SH-SY5Y (cell line): ENCODE measurements at regions not wholly inside any gene's neighbourhood (a gene's known extent, or its start where the extent isn't known, plus 50 kb on each side); places are given as distances from the start of the nearest gene placed in this dataset.
A peak's percentile ranks its signal among the peaks of the same experiment; 100 is the strongest.

Experiments used
- GATA2 ChIP-seq: IDR thresholded peaks from 2 replicates; pipeline ENCODE4 v1.6.1; 2011; ENCODE audit warnings: mild to moderate bottlenecking, low read depth, low read length
- GATA3 ChIP-seq: IDR thresholded peaks from 2 replicates; pipeline ENCODE4 v1.6.1; 2011; ENCODE audit warnings: low read depth, mild to moderate bottlenecking, low read length, moderate library complexity

DNA sequence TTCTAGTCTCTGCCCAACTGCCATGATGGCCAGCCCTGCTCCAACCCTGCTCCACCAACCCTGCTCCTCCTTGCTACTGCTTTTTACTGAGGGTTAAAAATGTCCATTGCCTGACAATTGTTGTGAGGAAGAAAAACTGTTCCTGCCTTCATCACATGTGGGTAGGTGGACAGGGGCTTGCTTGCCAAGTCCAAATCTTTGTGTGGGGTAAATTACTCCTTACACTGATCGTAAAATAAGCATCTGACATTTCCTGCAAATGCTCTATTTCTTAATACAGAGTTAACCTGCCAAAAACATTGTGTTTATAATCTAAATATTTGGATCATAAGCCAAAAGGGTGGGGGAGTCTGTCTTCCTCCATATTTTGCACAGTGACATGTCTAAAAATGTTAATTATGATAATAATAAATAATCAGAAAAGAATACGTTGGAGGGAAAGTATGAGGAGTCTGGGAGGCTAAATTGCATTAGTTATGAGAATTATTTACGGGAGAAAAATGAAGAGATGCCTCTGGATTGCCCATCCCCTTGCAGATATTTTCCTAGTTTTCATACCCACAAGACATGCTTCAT, 242.5 kb upstream of the TBL1XR1 start:
- TF ChIP-seq GATA2 (no peak), GATA3 (no peak)

DNA sequence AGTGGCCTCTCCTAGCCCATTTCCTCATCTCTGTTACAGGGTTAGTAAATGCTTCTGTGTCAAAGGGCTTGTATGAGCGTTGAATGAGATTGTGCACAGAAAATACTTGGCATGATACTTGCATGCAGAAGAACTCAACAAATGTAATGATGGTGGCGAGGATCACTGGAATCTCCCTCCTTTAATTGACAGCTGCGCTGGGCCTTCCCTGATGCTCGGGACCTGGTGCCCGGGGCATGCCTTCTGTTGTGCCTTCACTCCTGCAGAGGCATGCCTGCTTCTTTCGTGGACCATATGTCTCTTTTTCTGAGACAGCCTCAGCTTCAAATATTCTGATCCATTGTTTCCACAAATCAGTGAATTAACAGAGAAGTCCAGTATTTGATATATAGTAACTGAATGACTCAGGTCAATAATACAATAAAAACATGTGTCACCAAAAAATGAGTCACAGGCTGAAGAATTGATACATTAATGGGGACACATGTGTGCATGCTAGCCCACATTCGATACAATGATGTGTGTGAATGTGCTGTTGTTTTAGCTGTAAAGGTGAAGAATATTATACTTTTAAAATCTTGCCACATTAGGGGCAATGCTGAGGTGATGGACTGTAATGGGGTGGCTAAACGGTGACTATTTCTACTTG, 243.3 kb upstream of the TBL1XR1 start:
- no peak for TF ChIP-seq GATA2
- no peak for TF ChIP-seq GATA3

DNA sequence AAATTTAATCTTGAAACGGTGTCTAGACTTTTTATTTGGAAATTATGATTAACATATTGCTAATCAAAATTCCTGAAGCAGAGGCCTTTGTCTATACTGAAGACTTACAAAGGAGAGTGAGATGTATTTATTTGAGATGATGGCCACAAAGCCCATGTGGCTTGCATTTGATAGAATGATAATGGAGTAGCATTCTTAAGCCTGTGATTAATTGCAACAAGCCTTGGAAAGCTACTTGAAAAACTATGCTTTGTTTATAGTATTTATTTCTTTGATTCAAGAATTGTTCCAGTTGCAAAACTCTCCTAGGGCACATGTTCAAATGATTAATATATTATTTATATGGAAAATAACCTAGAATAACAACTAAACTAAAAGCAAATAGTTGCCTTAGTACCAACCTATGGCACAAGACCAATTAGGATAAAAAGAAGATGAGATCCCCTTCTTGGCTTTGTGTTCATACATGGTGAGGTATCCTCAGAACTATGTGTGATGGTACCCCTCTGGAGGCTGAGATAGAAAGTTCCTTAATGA, 244.1 kb upstream of the TBL1XR1 start:
- no peak for TF ChIP-seq GATA2
- TF ChIP-seq GATA3 = no peak

DNA sequence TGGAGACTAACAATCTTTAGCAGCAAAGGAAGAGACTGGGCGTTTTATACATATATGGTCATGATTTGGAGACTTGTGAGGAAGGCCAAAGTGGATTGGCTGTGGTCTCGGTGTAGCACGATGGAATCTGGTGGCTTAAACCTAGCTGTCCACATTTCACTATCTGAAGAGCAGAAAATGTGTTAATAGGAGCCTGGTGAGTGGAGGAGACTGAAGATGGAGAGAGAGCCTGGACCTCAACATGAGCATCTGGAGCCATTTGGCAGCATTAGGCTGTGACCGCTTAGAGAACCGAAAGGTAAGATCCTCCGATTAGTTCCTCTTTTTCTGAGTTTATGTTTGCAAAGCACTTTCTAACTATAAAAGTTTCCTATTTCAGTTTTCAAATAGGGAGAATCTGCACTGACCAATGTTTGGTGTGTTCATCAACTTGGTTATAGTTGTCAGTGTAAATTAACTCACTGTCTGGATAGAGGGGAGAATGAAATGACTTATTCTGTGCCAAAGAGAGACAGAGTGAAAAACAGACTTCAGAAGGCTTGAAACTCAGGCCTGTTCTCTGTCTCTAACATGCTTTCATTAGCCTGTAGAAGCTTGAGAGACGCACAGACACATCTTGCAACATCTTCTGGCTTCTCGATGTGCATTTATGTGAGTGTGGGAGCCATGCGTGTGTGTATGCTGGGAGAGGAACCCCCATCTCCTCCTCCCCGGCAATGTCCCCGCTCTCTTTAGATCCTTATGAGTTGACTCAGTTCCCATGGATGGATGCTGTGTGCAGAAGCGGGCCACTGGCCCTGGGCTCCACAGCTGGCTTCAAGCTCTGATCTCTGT, 244.7 kb upstream of the TBL1XR1 start:
- TF ChIP-seq GATA3 = no peak
- TF ChIP-seq GATA2 = no peak

DNA sequence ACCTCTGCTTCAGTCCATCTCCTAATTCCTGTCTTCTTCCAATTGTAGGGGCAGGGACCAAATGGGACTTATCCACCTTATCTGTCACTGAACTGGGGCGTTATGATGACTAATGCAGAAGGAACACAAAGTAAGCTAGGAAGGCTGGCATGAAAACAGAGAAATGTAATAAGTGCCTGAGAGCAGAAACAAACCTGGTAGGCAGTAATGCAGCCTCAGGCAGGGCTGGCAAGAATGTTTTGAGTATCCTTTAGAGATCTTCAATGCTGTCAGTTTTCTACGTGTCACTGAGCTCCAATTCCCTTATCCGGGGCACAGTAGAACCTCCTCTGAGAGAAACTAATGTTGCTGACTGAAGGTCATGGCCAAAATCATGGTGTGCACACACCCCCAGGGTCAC, 246.2 kb upstream of the TBL1XR1 start:
- TF ChIP-seq GATA3 (no peak), GATA2 (no peak)

DNA sequence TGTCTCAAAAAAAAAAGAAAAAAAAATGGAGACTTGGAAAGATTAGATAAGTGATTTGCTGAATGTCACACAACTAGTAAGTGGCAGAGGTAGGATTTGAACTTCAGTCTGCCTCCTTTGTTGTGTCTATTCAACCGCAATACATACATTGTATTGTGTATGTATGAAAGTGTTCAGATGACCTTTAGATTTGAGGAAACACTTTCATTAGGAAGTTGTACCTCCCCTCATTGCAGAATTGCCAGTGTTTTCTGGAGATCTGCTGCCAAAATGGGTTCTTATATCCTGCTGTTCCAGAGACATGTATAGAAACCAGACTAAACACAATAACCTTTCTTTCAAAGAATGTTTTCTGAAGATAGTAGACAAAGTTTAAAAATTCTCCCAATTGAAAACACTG, 247.4 kb upstream of the TBL1XR1 start:
- TF ChIP-seq GATA3 (no peak), GATA2 (no peak)

DNA sequence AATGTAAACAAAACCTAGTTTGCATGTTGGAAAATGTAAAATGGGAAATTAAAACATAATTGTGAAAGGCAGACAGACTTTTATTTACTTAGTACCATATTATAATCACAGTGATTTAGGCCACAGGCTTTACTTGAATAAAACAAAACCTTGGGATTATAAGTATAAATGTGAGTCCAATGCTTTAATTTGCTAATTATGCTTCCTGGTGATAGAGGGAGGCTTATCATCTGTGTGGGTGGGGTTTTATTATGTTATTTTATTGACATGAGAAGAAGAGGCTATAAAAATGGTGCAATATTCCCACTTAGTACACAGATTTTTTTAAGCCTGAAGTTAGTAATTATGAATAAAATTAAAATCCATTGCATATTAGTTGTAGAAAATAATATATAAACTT, 248.3 kb upstream of the TBL1XR1 start:
- TF ChIP-seq GATA3 = no peak
- TF ChIP-seq GATA2 = no peak

DNA sequence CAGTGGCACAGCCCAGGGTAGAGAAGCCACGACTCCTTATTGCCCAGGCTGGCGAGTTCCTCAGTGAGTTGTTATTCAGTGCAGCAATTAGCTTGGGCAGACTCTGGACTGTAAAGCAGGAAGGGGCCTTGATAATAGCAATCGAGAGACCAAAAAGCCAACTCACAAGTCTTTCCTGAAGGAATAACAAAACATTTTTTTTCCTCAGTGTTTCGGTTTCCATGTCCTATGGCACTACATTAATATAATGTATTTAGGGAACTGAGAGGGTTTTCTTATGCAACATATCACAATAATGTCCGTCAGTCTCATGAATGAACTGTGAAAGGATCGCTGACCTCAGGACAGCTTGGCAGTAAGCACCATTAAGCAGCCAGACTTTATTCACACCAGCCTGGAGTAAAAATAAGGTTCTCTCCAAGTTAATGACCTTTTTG, 248.9 kb upstream of the TBL1XR1 start:
- TF ChIP-seq GATA2 = no peak
- TF ChIP-seq GATA3 = no peak

DNA sequence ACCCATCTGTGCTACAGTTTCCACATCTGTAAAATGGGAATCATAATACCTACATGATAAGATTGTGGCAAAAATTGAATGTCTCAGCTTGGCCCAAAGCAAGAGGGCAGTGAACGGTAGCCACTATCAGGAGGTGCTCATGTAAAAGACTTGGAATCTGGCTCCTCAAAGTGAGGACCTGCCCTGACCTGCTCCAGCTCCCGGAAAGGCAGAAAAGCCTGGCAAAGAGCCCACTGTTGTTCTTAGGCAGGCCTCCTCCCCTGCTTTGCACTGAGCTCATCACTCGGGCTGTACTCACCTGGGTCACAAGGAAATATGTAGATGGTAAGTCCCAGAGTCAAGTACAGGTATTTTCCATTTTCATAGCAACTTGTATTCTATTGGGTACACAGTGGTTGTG, 250.7 kb upstream of the TBL1XR1 start:
- no peak for TF ChIP-seq GATA3
- TF ChIP-seq GATA2 = no peak

DNA sequence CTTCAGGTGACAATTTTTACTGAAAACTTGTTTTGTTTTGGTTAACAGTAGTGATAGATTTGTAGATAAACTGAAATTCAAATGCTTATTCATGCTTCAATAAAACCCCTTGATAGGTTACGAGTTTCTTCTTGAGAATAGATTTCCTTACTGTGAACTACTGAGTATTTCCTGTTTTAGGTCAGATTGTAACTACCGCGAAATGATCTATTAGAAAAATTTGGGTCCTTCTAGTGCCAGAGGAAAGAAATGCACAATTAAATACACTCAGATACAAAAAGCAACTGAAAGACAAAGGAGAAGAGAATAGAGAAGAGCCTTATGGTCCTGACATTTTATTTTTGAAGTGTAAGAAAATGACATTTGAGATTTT, 251.7 kb upstream of the TBL1XR1 start:
- TF ChIP-seq GATA2 = no peak
- no peak for TF ChIP-seq GATA3

DNA sequence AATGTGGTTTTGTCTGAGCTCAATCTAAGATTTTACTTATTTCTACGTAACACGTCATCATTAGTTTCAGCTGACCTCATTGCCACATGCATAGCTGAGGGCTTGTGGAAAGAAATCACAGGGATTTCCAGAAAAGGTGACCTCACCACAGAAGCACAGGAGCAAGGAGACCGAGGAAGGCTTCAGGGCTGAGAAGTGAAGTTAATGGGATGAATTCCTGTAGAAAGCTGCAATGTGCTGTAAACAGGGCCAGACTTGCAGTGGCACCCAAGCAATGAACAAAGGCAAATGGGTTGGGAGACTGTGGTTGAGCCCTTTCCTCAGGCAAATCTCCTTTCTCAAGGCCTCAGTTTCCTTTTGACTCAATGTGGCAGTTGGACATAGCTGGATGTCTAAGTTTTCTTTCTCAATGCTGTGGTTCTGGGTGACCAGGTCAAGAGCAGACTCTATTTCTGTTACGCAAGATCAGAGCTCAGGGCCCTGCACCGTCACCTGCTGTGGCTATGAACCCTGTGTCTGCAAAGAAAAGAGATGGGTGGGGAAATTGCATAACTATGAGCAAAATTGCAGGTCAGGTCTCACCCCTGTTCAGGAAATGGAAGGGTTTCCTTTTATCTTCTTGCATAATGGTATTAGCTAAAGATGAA, 252.2 kb upstream of the TBL1XR1 start:
- TF ChIP-seq GATA2 = no peak

DNA sequence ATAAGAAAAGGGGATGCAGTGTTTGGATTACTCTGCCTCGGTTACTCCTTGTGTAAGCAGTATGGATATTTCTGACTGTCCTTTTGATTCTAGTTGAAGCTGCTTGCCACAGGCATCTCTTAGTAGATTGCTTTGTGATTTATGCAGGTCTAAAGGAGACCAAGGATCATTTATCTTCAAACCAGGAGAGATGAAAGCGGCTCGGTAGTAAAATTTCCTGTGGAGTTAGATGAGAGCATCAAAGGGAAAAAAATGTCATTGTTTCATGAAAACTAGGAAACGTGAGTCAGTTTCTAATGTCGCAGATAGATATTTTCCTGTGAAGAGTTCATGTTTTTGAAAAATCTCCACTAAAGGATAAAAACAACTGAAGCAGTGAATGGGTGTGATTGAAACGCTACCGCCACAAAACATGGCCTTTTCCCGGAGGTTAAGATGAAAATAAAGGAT, 254.0 kb upstream of the TBL1XR1 start:
- TF ChIP-seq GATA3 = no peak
- TF ChIP-seq GATA2 = no peak

DNA sequence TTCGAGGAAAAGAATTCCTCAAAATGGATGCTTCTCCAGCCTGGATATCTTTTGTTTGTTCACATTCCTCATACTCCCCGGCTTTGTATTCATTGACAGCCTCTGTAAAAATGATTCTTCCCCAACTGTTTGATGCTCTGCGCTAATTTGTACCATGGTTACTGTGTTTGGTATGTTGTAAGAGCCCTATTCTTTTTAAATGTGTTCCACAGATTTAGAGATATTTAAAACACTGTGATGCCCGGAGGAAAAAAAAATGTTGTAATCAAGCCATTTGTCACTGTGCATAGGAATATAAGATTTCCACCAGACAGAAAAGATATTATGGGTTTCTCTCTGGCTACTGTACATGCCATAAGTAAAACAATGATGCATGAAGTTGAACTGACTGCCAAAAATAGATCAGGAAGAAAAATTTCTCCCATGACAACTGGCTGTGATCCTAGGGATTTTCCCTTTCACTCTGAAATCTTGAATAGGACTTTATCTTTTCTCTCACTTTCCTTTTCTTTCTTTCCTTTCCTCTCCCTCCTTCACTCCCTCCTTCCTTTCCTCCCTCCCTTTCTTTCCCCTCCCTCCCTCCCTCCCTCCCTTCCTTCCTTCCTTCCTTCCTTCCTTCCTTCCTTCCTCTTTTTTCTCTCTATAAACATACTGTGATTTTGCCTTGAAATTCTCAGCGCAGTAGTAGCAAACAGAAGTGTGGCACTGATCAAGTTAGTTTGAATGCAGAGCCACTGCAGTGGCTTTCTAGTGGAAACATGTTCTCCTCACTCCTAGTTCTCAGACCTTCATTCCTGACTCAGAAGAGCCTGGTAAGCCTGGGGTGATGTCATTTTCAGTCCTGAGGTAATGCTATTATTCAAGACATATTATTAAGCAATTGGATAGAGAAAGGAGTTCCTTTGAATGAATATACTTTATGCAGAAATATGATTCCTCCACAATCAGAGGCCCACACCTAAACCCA, 254.9 kb upstream of the TBL1XR1 start:
- TF ChIP-seq GATA3 (no peak), GATA2 (peak; percentile 7; the same call in 1 of the 2 replicates)
